GM23338 (cell line): ENCODE measurements at regions not wholly inside any gene's neighbourhood (a gene's known extent, or its start where the extent isn't known, plus 50 kb on each side); places are given as distances from the start of the nearest gene placed in this dataset.

Experiments used
- ATAC-seq: fragments of 200-7000 bp; cut with Tn5 transposase; 3 replicates; pipeline ENCODE4 v1.9.1; 2020
- DNase-seq: peaks from one replicate; pipeline ENCODE4 v3.0.0-alpha.2; 2015; ENCODE audit warnings: low spot score
- H2AFZ ChIP-seq: fragments of 200-600 bp; sonication (generic); 2 replicates; pipeline ENCODE4 v1.8.0; 2016; ENCODE audit warnings: antibody characterized with exemption, mild to moderate bottlenecking, moderate library complexity
- H3F3A ChIP-seq: fragments of 200-600 bp; sonication (generic); replicated peaks from 2 replicates; pipeline ENCODE4 v1.8.0; 2017; ENCODE audit warnings: antibody characterized with exemption, mixed run types, low read depth
- H3K27ac ChIP-seq: fragments of 200-600 bp; sonication (generic); 2 replicates; pipeline ENCODE4 v1.6.1; 2016; ENCODE audit warnings: low read depth
- H3K27me3 ChIP-seq: fragments of 200-600 bp; sonication (generic); 2 replicates; pipeline ENCODE4 v1.8.0; 2016; ENCODE audit warnings: mild to moderate bottlenecking, mixed run types, moderate library complexity; ENCODE audit not compliant: insufficient read depth
- H3K36me3 ChIP-seq: fragments of 200-600 bp; sonication (generic); 2 replicates; pipeline ENCODE4 v1.8.0; 2016; ENCODE audit warnings: mild to moderate bottlenecking; ENCODE audit not compliant: insufficient read depth
- H3K4me1 ChIP-seq: fragments of 200-600 bp; sonication (generic); 2 replicates; pipeline ENCODE4 v1.8.0; 2016; ENCODE audit warnings: mild to moderate bottlenecking, moderate library complexity; ENCODE audit not compliant: insufficient read depth
- H3K4me2 ChIP-seq: fragments of 200-600 bp; sonication (generic); 2 replicates; pipeline ENCODE4 v1.7.1; 2017; ENCODE audit warnings: mixed run types
- H3K4me3 ChIP-seq: fragments of 200-600 bp; sonication (generic); 2 replicates; pipeline ENCODE4 v1.6.1; 2016; ENCODE audit warnings: mixed run types
- H3K79me2 ChIP-seq: fragments of 200-600 bp; sonication (generic); replicated peaks from 2 replicates; pipeline ENCODE4 v1.8.0; 2017; ENCODE audit warnings: mild to moderate bottlenecking; ENCODE audit not compliant: insufficient read depth
- H3K9me2 ChIP-seq: fragments of 200-600 bp; sonication (generic); 2 replicates; pipeline ENCODE4 v1.8.0; 2017; ENCODE audit not compliant: insufficient read depth
- H4K20me1 ChIP-seq: fragments of 200-600 bp; sonication (generic); replicated peaks from 2 replicates; pipeline ENCODE4 v1.8.0; 2017; ENCODE audit warnings: mild to moderate bottlenecking; ENCODE audit not compliant: insufficient read depth
- H3K27ac Mint-ChIP-seq: 2 replicates; pipeline ENCODE4 v1.8.0; 2020; ENCODE audit warnings: inconsistent platforms, mild to moderate bottlenecking, moderate library complexity, mixed read lengths
- H3K27me3 Mint-ChIP-seq: 3 replicates; pipeline ENCODE4 v1.8.0; 2022; ENCODE audit warnings: low read depth, mild to moderate bottlenecking, moderate library complexity, mixed read lengths, inconsistent platforms; ENCODE audit not compliant: insufficient read depth, poor library complexity
- H3K36me3 Mint-ChIP-seq: 3 replicates; pipeline ENCODE4 v1.8.0; 2021; ENCODE audit warnings: low read depth, mild to moderate bottlenecking, inconsistent platforms, moderate library complexity, mixed read lengths
- H3K4me1 Mint-ChIP-seq: 3 replicates; pipeline ENCODE4 v1.8.0; 2020; ENCODE audit warnings: mild to moderate bottlenecking, inconsistent platforms, mixed read lengths
- H3K4me3 Mint-ChIP-seq: 3 replicates; pipeline ENCODE4 v1.8.0; 2021; ENCODE audit warnings: moderate library complexity, mild to moderate bottlenecking, inconsistent platforms, mixed read lengths
- H3K9me3 Mint-ChIP-seq: 3 replicates; pipeline ENCODE4 v1.8.0; 2020; ENCODE audit warnings: moderate library complexity, mild to moderate bottlenecking, inconsistent platforms, mixed read lengths
- CREB1 ChIP-seq: fragments of 250-450 bp; sonication (Bioruptor Pico); IDR thresholded peaks from 2 replicates; pipeline ENCODE4 v1.5.0; 2020; ENCODE audit warnings: low read depth, mild to moderate bottlenecking, moderate library complexity
- EZH2 ChIP-seq: fragments of 200-600 bp; sonication (generic); IDR thresholded peaks from one replicate; pipeline ENCODE4 v1.8.0; 2017; ENCODE audit warnings: antibody characterized with exemption, mild to moderate bottlenecking, low read depth; ENCODE audit not compliant: unreplicated experiment
- POLR2AphosphoS5 ChIP-seq: IDR thresholded peaks from 2 replicates; pipeline ENCODE4 v1.6.1; 2016; ENCODE audit warnings: antibody characterized with exemption, low read depth
- ZNF114 ChIP-seq: fragments of 250-450 bp; sonication (Bioruptor Pico); IDR thresholded peaks from 2 replicates; pipeline ENCODE4 v1.5.0; 2020; ENCODE audit warnings: mild to moderate bottlenecking, moderate library complexity
- ZNF331 ChIP-seq: fragments of 250-450 bp; sonication (Bioruptor Pico); IDR thresholded peaks from 2 replicates; pipeline ENCODE4 v1.5.0; 2020; ENCODE audit warnings: low read depth, mild to moderate bottlenecking, moderate library complexity
- ZNF462 ChIP-seq: fragments of 250-450 bp; sonication (Bioruptor Pico); IDR thresholded peaks from 2 replicates; pipeline ENCODE4 v1.5.0; 2020; ENCODE audit warnings: mild to moderate bottlenecking, moderate library complexity

GRCh38 chr16:85437166-85438052, 175.7 kb upstream of the GSE1 start:
- Mint-ChIP-seq H3K27me3 (peaks cover 27% of the 10 kb centered on the region), H3K9me3 (no peaks in the 10 kb centered on the region), H3K4me1 (peaks cover 39% of the 10 kb centered on the region), H3K27ac (peak overlapping the region; percentile 89; the same call in 1 of the 2 replicates), H3K36me3 (no peaks in the 10 kb centered on the region; the same call in 2 of the 3 replicates), H3K4me3 (peak overlapping the region; percentile 61)
- H3K4me2 ChIP-seq = peak overlapping the region; percentile 83
- no peaks in the 10 kb centered on the region for H3K9me2 ChIP-seq
- no peaks in the 10 kb centered on the region for H4K20me1 ChIP-seq
- no peaks in the 10 kb centered on the region for H3K36me3 ChIP-seq
- peak overlapping the region; percentile 50 for H3K4me3 ChIP-seq
- peak overlapping the region; percentile 87 for H3K27ac ChIP-seq
- ATAC-seq (peak; percentile 39), DNase-seq (peak; percentile 90)
- H2AFZ ChIP-seq = peak overlapping the region; percentile 78
- peaks cover 25% of the 10 kb centered on the region for H3K4me1 ChIP-seq
- no peaks in the 10 kb centered on the region for H3K79me2 ChIP-seq
- H3F3A ChIP-seq = peaks cover 17% of the 10 kb centered on the region
- TF ChIP-seq POLR2AphosphoS5 (no peak), EZH2 (no peak), ZNF114 (CRISPR knock-in tag) (no peak), ZNF331 (CRISPR knock-in tag) (no peak), CREB1 (no peak), ZNF462 (CRISPR knock-in tag) (no peak)
- H3K27me3 ChIP-seq = no peaks in the 10 kb centered on the region
